Esophagus (tissue), 2 donors: ENCODE measurements at regions not wholly inside any gene's neighbourhood (a gene's known extent, or its start where the extent isn't known, plus 50 kb on each side); places are given as distances from the start of the nearest gene placed in this dataset.

Experiments used
- H3K27ac ChIP-seq, 2 donors: one replicate each; pipeline ENCODE4 v1.5.1; 2013; ENCODE audit warnings: low read depth in 2 of 2, mild to moderate bottlenecking in 2 of 2, inconsistent platforms in 1 of 2, low read length in 1 of 2, moderate library complexity in 1 of 2
- H3K27me3 ChIP-seq, 2 donors: one replicate each; pipeline ENCODE4 v1.6.1; 2013; ENCODE audit warnings: low read length in 2 of 2, control low read depth in 1 of 2, mild to moderate bottlenecking in 1 of 2; ENCODE audit not compliant: insufficient read depth in 2 of 2, control insufficient read depth in 1 of 2
- H3K36me3 ChIP-seq, 2 donors: one replicate each; pipeline ENCODE4 v1.6.1; 2013; ENCODE audit warnings: low read length in 1 of 2; ENCODE audit not compliant: control insufficient read depth in 2 of 2, insufficient read depth in 2 of 2
- H3K4me1 ChIP-seq, 2 donors: one replicate each; pipeline ENCODE4 v1.6.1; 2013; ENCODE audit warnings: low read length in 1 of 2; ENCODE audit not compliant: control insufficient read depth in 2 of 2, insufficient read depth in 2 of 2
- H3K4me3 ChIP-seq, 2 donors: one replicate each; pipeline ENCODE4 v1.5.1; 2013; ENCODE audit warnings: low read length in 2 of 2, mild to moderate bottlenecking in 2 of 2, low read depth in 1 of 2, moderate library complexity in 1 of 2
- H3K9me3 ChIP-seq, 2 donors: one replicate each; pipeline ENCODE4 v1.6.1; 2013; ENCODE audit warnings: mild to moderate bottlenecking in 2 of 2, low read depth in 1 of 2, low read length in 1 of 2, moderate library complexity in 1 of 2; ENCODE audit not compliant: control insufficient read depth in 2 of 2, insufficient read depth in 1 of 2
- WGBS, 2 donors: extraction: QIAGEN DNeasy Blood & Tissue Kit; methylation state at CpG; one replicate each; pipeline ENCODE4 v1.1.7; 2013; 5-methylcytosine and 5-hydroxymethylcytosine counted together
- donor health status: healthy with polysubstance abuse.
- donor health status: Bipolar disorder and iron deficiency.

- Histone ChIP-seq H3K4me3 (no peak overlapping the region), H3K9me3 (no peaks in the 10 kb centered on the region), H3K27ac (no peak overlapping the region), H3K27me3 (no peaks in the 10 kb centered on the region), H3K4me1 (no peaks in the 10 kb centered on the region), H3K36me3 (no peaks in the 10 kb centered on the region)
These were observed 67.6 kb downstream of the NMUR2 start for GRCh38 chr5:152337484-152337883.

- no peak overlapping the region for H3K27ac ChIP-seq
- no peaks in the 10 kb centered on the region for H3K4me1 ChIP-seq
- no peaks in the 10 kb centered on the region for H3K9me3 ChIP-seq
- no peaks in the 10 kb centered on the region for H3K27me3 ChIP-seq
- H3K36me3 ChIP-seq, result no peaks in the 10 kb centered on the region
- no peak overlapping the region for H3K4me3 ChIP-seq
- 52 to 62% methylated on average over 1 of the region's 1 CpG for WGBS, 2 donors
These were observed 69.6 kb downstream of the NMUR2 start for GRCh38 chr5:152335461-152335860.

DNA sequence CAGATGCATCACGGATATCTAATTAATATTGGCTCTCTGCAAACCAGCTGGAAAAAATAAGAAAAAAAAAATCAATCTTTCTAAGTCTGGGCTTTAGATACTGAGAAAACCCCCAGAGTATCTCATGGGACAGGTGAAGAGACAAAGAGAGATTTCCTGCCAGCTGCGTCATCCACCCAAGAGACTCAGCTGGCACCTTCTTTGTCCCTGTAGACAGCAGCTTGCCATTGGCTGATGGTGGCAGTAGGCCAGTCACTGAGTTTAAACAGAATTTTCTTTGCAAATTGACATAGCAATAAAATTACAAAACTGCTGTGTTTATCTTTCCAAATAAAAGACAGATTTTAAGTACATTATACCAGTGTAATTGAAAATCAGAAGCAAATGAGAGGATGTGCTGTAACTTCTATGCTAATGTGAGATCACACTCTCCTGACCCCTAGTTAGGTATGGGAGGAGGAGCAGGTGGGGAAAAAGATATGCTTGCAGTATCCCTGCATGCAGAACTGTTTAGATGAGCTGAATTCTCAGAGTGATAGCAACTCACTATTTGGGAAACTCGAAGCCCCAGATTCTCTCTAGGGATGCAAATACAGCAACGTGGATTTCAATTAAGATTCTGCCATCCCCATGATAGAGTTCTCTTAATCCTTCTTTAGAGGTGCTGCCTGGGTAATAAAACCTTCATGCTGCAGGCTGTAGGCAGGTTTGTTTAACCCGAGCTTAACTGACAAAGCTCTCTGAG, 72.2 kb downstream of the NMUR2 start:
- H3K27ac ChIP-seq, result no peak overlapping the region
- no peaks in the 10 kb centered on the region for H3K27me3 ChIP-seq
- no peaks in the 10 kb centered on the region for H3K4me1 ChIP-seq
- H3K4me3 ChIP-seq, result no peak overlapping the region
- WGBS, 2 donors, result 47 to 62% methylated on average over 5 of the region's 5 CpGs
- no peaks in the 10 kb centered on the region for H3K36me3 ChIP-seq
- no peaks in the 10 kb centered on the region for H3K9me3 ChIP-seq

GRCh38 chr5:152331718-152332117, 73.4 kb downstream of the NMUR2 start:
- no peak overlapping the region for H3K4me3 ChIP-seq
- H3K4me1 ChIP-seq, result no peaks in the 10 kb centered on the region
- H3K9me3 ChIP-seq, result no peaks in the 10 kb centered on the region
- no peak overlapping the region for H3K27ac ChIP-seq
- no peaks in the 10 kb centered on the region for H3K27me3 ChIP-seq
- H3K36me3 ChIP-seq, result no peaks in the 10 kb centered on the region
- WGBS, 2 donors, result 67 to 76% methylated on average over 2 of the region's 2 CpGs

DNA sequence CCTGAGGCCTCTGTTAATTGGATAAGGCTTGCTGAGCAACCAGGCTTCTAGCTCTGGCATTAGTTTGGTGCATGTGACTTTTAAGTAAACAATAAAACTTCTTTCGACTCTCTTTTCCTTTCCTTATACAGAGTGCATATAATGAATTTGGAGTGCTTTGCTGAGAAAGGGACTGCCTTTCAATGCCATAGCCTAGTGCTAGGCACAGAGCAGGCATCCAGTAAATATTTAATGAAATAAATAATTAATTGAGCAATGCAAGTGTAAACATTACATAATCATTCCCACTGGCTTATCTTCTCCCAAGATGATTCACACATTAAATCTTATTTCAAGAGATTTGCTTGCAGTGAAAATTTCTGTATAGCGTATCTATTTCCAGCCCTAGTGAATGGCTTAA, 74.1 kb downstream of the NMUR2 start:
- H3K4me1 ChIP-seq, result no peaks in the 10 kb centered on the region
- no peak overlapping the region for H3K27ac ChIP-seq
- no peak overlapping the region for H3K4me3 ChIP-seq
- WGBS, 2 donors, result 50 to 65% methylated on average over 2 of the region's 2 CpGs
- H3K27me3 ChIP-seq, result no peaks in the 10 kb centered on the region
- H3K36me3 ChIP-seq, result no peaks in the 10 kb centered on the region
- H3K9me3 ChIP-seq, result no peaks in the 10 kb centered on the region

- no peaks in the 10 kb centered on the region for H3K9me3 ChIP-seq
- WGBS, 2 donors, result 79 to 81% methylated on average over 5 of the region's 5 CpGs
These were observed 75.3 kb downstream of the NMUR2 start for GRCh38 chr5:152329761-152330283.

GRCh38 chr5:152329207-152329606, 75.9 kb downstream of the NMUR2 start:
- WGBS, 2 donors, result 35 to 45% methylated on average over 5 of the region's 5 CpGs
- H3K27me3 ChIP-seq, result no peaks in the 10 kb centered on the region
- no peaks in the 10 kb centered on the region for H3K36me3 ChIP-seq
- no peak overlapping the region for H3K27ac ChIP-seq
- no peaks in the 10 kb centered on the region for H3K9me3 ChIP-seq
- no peak overlapping the region for H3K4me3 ChIP-seq
- H3K4me1 ChIP-seq, result no peaks in the 10 kb centered on the region

More at GRCh38 chr5:152329761-152330283, 75.3 kb downstream of the NMUR2 start:
- Histone ChIP-seq H3K27ac (no peak overlapping the region), H3K4me3 (no peak overlapping the region), H3K4me1 (no peaks in the 10 kb centered on the region), H3K27me3 (no peaks in the 10 kb centered on the region), H3K36me3 (no peaks in the 10 kb centered on the region)

DNA sequence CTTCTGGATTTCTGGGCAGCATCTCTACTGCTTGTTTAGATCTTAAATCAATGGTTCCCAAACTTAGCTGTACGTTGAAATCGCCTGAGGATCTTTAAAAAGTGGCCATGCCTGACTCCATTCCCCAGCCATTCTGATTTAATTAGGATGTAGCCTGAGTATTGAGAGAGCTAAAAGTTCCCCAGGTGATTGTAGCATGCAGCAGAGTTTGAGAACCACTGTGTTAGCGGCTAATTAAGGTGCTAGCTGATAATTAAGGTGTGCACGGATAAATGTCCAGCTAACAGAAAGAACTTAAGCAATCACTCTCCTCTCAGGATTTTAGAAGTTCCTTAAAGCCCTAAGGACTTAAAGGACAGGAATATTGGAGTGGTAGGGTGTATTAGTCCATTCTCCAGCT, 89.1 kb downstream of the NMUR2 start:
- 77 to 88% methylated on average over 4 of the region's 4 CpGs for WGBS, 2 donors
- Histone ChIP-seq H3K27ac (no peak overlapping the region), H3K4me1 (no peaks in the 10 kb centered on the region), H3K27me3 (no peaks in the 10 kb centered on the region), H3K4me3 (no peak overlapping the region), H3K36me3 (no peaks in the 10 kb centered on the region), H3K9me3 (no peaks in the 10 kb centered on the region)

- Histone ChIP-seq H3K4me3 (no peak overlapping the region), H3K4me1 (no peaks in the 10 kb centered on the region), H3K9me3 (no peaks in the 10 kb centered on the region), H3K36me3 (no peaks in the 10 kb centered on the region), H3K27ac (no peak overlapping the region), H3K27me3 (no peaks in the 10 kb centered on the region)
- 46 to 61% methylated on average over 1 of the region's 1 CpG for WGBS, 2 donors
These were observed 90.8 kb downstream of the NMUR2 start for GRCh38 chr5:152314196-152314829.
